LNCaP clone FGC (cell line): ENCODE measurements at regions not wholly inside any gene's neighbourhood (a gene's known extent, or its start where the extent isn't known, plus 50 kb on each side); places are given as distances from the start of the nearest gene placed in this dataset.

Source experiments
- DNase-seq: peaks from one replicate; pipeline ENCODE4 v3.0.0-alpha.2; 2011; ENCODE audit warnings: low read depth
- H3K4me3 ChIP-seq: 2 replicates; pipeline ENCODE4 v1.5.1; 2011; ENCODE audit warnings: mild to moderate bottlenecking, low read depth, low read length, control low read depth
- TF ChIP-seq, protein P1 (sequence below): IDR thresholded peaks from 2 replicates; pipeline ENCODE4 v1.5.1; 2012; ENCODE audit warnings: mild to moderate bottlenecking; ENCODE audit not compliant: control insufficient read depth, insufficient read depth; ENCODE audit errors: extremely low read depth

DNA sequence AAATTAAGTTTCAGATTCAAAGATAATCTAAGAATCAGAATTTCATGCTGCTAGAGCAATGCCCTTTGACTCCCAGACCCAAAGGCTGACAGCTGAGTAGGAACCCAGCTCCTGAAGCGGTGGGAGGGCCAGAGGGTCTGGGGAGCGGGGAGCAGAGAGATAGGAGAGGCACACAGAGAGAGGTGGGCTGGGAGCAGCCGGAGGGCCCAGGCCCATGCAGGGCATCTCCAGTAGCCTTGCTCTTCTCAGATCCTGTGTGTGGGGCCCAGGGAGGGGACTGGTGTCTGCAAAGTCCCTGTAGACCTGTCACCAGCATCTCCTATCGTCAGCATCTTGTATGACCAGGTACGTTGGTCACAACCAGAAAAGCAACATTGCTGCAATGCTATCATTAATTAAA lies 75.3 kb upstream of the OLFM1 start:
- no peak for DNase-seq
- no peak overlapping the region for H3K4me3 ChIP-seq
- TF ChIP-seq, protein P1, sequence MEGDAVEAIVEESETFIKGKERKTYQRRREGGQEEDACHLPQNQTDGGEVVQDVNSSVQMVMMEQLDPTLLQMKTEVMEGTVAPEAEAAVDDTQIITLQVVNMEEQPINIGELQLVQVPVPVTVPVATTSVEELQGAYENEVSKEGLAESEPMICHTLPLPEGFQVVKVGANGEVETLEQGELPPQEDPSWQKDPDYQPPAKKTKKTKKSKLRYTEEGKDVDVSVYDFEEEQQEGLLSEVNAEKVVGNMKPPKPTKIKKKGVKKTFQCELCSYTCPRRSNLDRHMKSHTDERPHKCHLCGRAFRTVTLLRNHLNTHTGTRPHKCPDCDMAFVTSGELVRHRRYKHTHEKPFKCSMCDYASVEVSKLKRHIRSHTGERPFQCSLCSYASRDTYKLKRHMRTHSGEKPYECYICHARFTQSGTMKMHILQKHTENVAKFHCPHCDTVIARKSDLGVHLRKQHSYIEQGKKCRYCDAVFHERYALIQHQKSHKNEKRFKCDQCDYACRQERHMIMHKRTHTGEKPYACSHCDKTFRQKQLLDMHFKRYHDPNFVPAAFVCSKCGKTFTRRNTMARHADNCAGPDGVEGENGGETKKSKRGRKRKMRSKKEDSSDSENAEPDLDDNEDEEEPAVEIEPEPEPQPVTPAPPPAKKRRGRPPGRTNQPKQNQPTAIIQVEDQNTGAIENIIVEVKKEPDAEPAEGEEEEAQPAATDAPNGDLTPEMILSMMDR, result no peak

- no peak overlapping the region for H3K4me3 ChIP-seq
- TF ChIP-seq, protein P1, result no peak
- no peak for DNase-seq
Measured at GRCh38 chr9:135014311-135015010, 73.0 kb upstream of the OLFM1 start.

- TF ChIP-seq, protein P1, result no peak
- DNase-seq, result no peak
- no peak overlapping the region for H3K4me3 ChIP-seq
Measured at GRCh38 chr9:135015096-135015495, 72.4 kb upstream of the OLFM1 start.

- DNase-seq, result no peak
- H3K4me3 ChIP-seq, result no peak overlapping the region
- TF ChIP-seq, protein P1, result no peak
Measured at GRCh38 chr9:135015565-135015964, 71.9 kb upstream of the OLFM1 start.

DNA sequence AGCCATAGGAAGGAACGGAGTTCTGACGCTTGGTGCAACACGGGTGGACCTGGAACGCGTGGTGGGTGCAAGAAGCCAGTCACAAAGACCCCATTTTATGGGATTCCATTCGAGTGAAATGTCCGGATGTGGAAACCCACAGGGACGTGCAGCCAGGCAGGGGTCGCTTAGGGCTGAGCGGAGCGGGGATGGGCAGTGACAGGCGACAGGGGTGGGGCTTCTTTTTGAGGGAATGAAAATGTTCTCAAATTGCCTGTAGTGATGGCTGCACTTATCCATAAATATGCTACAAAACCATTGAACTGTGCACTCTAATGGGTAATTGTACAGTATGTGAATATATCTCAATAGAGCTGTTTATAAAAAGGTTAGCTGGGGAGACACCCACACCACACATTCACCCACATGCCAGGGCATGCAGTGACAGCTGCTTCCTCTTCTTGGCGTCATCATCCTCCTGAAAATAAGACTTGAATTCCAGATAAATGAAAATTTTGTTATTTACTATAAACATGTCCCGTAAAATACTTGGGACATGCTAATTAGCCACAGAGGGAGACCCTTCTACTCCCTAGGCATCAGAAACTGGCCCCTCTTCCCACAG lies 71.3 kb upstream of the OLFM1 start:
- TF ChIP-seq, protein P1, result no peak
- DNase-seq, result no peak
- H3K4me3 ChIP-seq, result no peak overlapping the region

DNA sequence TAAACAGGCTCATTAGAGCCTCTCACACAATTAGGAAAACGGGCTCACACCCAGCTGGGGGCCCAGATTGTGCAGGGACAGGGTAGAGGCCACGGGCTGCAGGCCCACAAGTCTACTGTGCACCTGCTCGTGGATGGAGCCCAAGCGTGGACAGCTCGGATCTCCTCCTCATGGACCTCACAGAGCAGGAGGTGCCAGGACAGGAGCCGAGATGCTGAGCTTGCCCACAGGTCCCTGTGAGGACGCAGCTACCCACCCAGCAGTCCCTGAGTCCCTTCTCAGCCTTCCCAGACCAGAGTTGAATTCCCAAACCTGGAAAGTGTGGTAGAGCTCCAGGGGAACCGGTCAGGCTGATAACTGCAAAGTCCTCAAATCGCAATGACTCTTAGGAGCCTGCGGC lies 70.6 kb upstream of the OLFM1 start:
- TF ChIP-seq, protein P1, result no peak
- DNase-seq, result no peak
- H3K4me3 ChIP-seq, result no peak overlapping the region

DNA sequence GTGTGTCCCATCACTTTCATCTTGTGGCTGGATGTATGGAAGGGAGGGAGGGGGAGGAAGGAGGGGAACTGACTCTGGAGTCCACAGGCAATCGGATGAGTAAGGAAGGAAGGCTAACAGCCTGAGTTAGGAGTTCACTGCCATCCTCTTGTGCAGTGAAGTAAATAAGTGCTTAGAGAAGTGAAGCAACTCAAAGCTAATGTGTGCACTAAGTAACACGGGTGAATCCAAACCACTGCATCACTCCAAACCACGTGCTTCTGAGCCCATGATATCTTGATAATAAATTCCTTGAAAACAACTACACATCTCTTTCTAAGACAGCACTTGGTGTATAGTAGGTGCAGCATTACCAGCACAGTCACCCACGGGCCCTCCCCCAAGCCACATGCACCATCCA lies 69.6 kb upstream of the OLFM1 start:
- no peak overlapping the region for H3K4me3 ChIP-seq
- no peak for DNase-seq
- TF ChIP-seq, protein P1, result no peak
